HG03175 (cell line): ENCODE measurements at regions not wholly inside any gene's neighbourhood (a gene's known extent, or its start where the extent isn't known, plus 50 kb on each side); places are given as distances from the start of the nearest gene placed in this dataset.

Experiments used
- ATAC-seq: cut with Tn5 transposase; IDR thresholded peaks from one replicate; pipeline ENCODE4 v1.9.1; 2021; ENCODE audit warnings: mild to moderate bottlenecking, moderate library complexity; ENCODE audit not compliant: unreplicated experiment

GRCh38 chrX:39826813-39827543 is 270.8 kb downstream of the BCOR start:
- ATAC-seq: no peak

- ATAC-seq: no peak
Observed at GRCh38 chrX:39827951-39828350, 269.8 kb downstream of the BCOR start.

- ATAC-seq: no peak
Observed at GRCh38 chrX:39828971-39829370, 268.8 kb downstream of the BCOR start.

- ATAC-seq: no peak
Observed at GRCh38 chrX:39829965-39830364, 267.8 kb downstream of the BCOR start.

GRCh38 chrX:39830414-39830813 is 267.3 kb downstream of the BCOR start:
- no peak for ATAC-seq

GRCh38 chrX:39832211-39832610 is 265.5 kb downstream of the BCOR start:
- ATAC-seq: no peak

- no peak for ATAC-seq
Observed at GRCh38 chrX:39834600-39834999, 263.2 kb downstream of the BCOR start.

GRCh38 chrX:39835241-39835640 is 262.5 kb downstream of the BCOR start:
- ATAC-seq: no peak

GRCh38 chrX:39835776-39836175 is 262.0 kb downstream of the BCOR start:
- no peak for ATAC-seq

GRCh38 chrX:39836802-39837420 is 260.8 kb downstream of the BCOR start:
- ATAC-seq: no peak

GRCh38 chrX:39837688-39838087 is 260.1 kb downstream of the BCOR start:
- no peak for ATAC-seq

GRCh38 chrX:39839371-39839770 is 258.4 kb downstream of the BCOR start:
- ATAC-seq: no peak

- no peak for ATAC-seq
Observed at GRCh38 chrX:39840133-39840532, 257.6 kb downstream of the BCOR start.

- no peak for ATAC-seq
Observed at GRCh38 chrX:39840581-39841093, 257.1 kb downstream of the BCOR start.

- ATAC-seq: no peak
Observed at GRCh38 chrX:39841604-39842003, 256.2 kb downstream of the BCOR start.

- no peak for ATAC-seq
Observed at GRCh38 chrX:39842281-39842973, 255.3 kb downstream of the BCOR start.

GRCh38 chrX:39843318-39843717 is 254.4 kb downstream of the BCOR start:
- ATAC-seq: no peak

- ATAC-seq: no peak
Observed at GRCh38 chrX:39845233-39845632, 252.5 kb downstream of the BCOR start.

GRCh38 chrX:39846460-39846859 is 251.3 kb downstream of the BCOR start:
- ATAC-seq: no peak

- no peak for ATAC-seq
Observed at GRCh38 chrX:39848243-39848642, 249.5 kb downstream of the BCOR start.

GRCh38 chrX:39848900-39849299 is 248.9 kb downstream of the BCOR start:
- no peak for ATAC-seq

GRCh38 chrX:39850209-39850608 is 247.5 kb downstream of the BCOR start:
- no peak for ATAC-seq
